Osteoblast (primary cell): ENCODE measurements at regions not wholly inside any gene's neighbourhood (a gene's known extent, or its start where the extent isn't known, plus 50 kb on each side); places are given as distances from the start of the nearest gene placed in this dataset.

Source experiments
- DNase-seq: peaks from one replicate; pipeline ENCODE4 v3.0.0; 2011; ENCODE audit warnings: low spot score, mixed read lengths; ENCODE audit not compliant: insufficient read length; ENCODE audit errors: missing footprints
- H2AFZ ChIP-seq: 2 replicates; pipeline ENCODE4 v1.6.0; 2011; ENCODE audit warnings: mild to moderate bottlenecking, low read length
- H3K27ac ChIP-seq: 2 replicates; pipeline ENCODE4 v1.5.1; 2011; ENCODE audit warnings: mild to moderate bottlenecking, low read depth, low read length, moderate library complexity
- H3K27me3 ChIP-seq: 2 replicates; pipeline ENCODE4 v1.6.0; 2012; ENCODE audit warnings: mild to moderate bottlenecking, control low read depth, inconsistent platforms, low read length, moderate library complexity; ENCODE audit not compliant: insufficient read depth
- H3K36me3 ChIP-seq: 2 replicates; pipeline ENCODE4 v1.5.1; 2011; ENCODE audit warnings: mild to moderate bottlenecking, low read length, control low read depth, moderate library complexity; ENCODE audit not compliant: insufficient read depth
- H3K4me1 ChIP-seq: 2 replicates; pipeline ENCODE4 v1.5.1; 2011; ENCODE audit warnings: mild to moderate bottlenecking, low read length, control low read depth, moderate library complexity; ENCODE audit not compliant: insufficient read depth
- H3K4me2 ChIP-seq: 2 replicates; pipeline ENCODE4 v1.6.0; 2011; ENCODE audit warnings: mild to moderate bottlenecking, low read length; ENCODE audit not compliant: insufficient read depth
- H3K4me3 ChIP-seq: fragments of 200-600 bp; sonication (generic); 3 replicates; pipeline ENCODE4 v1.5.1; 2012; ENCODE audit warnings: mild to moderate bottlenecking, low read length, inconsistent platforms; ENCODE audit not compliant: insufficient read depth
- H3K79me2 ChIP-seq: 2 replicates; pipeline ENCODE4 v1.6.0; 2012; ENCODE audit warnings: mild to moderate bottlenecking, low read length, control low read depth, inconsistent platforms; ENCODE audit not compliant: insufficient read depth
- H3K9me3 ChIP-seq: 2 replicates; pipeline ENCODE4 v1.5.1; 2011; ENCODE audit warnings: low read depth, low read length, control low read depth
- H4K20me1 ChIP-seq: 2 replicates; pipeline ENCODE4 v1.6.0; 2012; ENCODE audit warnings: mild to moderate bottlenecking, low read length, control low read depth; ENCODE audit not compliant: insufficient read depth
- TF ChIP-seq, protein P1 (sequence below): IDR thresholded peaks from 2 replicates; pipeline ENCODE4 v1.5.1; 2011; ENCODE audit warnings: mild to moderate bottlenecking, low read depth, low read length, moderate library complexity; ENCODE audit errors: extremely low read depth

DNA sequence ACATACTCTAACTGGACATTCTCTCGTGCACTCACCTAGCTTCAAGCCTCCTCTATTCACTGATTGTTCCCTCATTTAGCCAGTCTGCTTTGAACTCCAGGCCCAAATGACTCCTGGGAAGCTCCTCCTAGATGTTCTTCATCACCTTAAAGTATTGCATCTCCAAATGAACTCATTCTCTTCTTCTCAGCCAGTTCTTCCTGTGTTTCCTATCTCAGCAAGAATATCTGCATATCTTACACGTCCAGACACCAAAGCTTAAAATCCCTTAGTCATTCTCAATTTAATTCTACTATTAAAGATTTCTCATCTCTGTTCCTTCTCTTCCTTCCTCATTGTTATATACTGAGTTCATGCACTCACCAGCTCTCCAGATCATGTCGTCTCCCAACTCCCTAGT lies 118.6 kb upstream of the DAB2 start:
- H3K79me2 ChIP-seq = peaks cover 6% of the 10 kb centered on the region
- no peaks in the 10 kb centered on the region for H3K27me3 ChIP-seq
- peak; percentile 46 for DNase-seq
- no peaks in the 10 kb centered on the region for H3K36me3 ChIP-seq
- no peak overlapping the region for H3K4me3 ChIP-seq
- TF ChIP-seq, protein P1, sequence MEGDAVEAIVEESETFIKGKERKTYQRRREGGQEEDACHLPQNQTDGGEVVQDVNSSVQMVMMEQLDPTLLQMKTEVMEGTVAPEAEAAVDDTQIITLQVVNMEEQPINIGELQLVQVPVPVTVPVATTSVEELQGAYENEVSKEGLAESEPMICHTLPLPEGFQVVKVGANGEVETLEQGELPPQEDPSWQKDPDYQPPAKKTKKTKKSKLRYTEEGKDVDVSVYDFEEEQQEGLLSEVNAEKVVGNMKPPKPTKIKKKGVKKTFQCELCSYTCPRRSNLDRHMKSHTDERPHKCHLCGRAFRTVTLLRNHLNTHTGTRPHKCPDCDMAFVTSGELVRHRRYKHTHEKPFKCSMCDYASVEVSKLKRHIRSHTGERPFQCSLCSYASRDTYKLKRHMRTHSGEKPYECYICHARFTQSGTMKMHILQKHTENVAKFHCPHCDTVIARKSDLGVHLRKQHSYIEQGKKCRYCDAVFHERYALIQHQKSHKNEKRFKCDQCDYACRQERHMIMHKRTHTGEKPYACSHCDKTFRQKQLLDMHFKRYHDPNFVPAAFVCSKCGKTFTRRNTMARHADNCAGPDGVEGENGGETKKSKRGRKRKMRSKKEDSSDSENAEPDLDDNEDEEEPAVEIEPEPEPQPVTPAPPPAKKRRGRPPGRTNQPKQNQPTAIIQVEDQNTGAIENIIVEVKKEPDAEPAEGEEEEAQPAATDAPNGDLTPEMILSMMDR = no peak
- no peaks in the 10 kb centered on the region for H3K9me3 ChIP-seq
- no peak overlapping the region for H3K4me2 ChIP-seq
- H3K27ac ChIP-seq = peak overlapping the region; percentile 47
- peaks cover 20% of the 10 kb centered on the region for H3K4me1 ChIP-seq
- no peaks in the 10 kb centered on the region for H4K20me1 ChIP-seq
- peak overlapping the region; percentile 72 for H2AFZ ChIP-seq

DNA sequence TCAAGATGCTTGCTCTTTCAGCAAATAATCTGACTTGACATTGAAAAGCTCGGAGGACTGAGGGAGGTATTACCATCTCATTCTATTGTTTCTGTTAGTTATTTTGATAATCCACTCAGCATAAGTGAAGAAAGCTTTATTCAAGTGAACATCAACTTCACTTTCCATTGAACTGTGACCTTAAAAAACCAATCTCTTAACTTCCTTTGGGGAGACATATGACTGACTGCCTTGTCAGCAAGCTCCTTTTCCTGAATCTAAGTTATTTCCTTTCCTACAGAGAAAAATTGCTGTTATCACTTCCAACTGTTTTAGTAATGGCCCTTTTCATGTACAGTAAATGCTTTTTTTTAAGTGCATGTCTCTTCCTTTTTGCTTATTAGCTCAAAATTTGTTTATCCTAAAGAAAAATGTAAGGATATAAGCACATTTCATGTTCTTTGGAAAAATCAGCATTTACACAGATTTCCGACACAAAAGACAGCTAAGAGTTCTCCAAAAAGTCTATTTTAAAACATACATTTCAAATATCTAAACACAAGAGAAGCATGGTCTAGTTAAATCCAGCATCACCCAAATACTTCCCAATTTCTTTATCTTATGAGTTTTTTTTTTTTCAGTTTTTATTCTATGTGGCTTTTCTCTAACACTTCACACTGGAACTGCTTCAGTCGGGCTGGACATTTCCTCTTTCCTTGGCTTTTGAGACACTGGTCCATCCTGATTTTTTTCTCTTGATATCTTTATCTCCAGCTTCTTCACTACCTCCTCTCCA lies 117.9 kb upstream of the DAB2 start:
- H3K4me3 ChIP-seq = no peak overlapping the region
- peak overlapping the region; percentile 47 for H3K27ac ChIP-seq
- TF ChIP-seq, protein P1 = no peak
- H3K27me3 ChIP-seq = no peaks in the 10 kb centered on the region
- H2AFZ ChIP-seq = peak overlapping the region; percentile 72
- peaks cover 3% of the 10 kb centered on the region for H3K79me2 ChIP-seq
- peak; percentile 11 for DNase-seq
- H4K20me1 ChIP-seq = no peaks in the 10 kb centered on the region
- no peaks in the 10 kb centered on the region for H3K9me3 ChIP-seq
- H3K4me1 ChIP-seq = peaks cover 17% of the 10 kb centered on the region
- H3K36me3 ChIP-seq = no peaks in the 10 kb centered on the region
- H3K4me2 ChIP-seq = no peak overlapping the region

DNA sequence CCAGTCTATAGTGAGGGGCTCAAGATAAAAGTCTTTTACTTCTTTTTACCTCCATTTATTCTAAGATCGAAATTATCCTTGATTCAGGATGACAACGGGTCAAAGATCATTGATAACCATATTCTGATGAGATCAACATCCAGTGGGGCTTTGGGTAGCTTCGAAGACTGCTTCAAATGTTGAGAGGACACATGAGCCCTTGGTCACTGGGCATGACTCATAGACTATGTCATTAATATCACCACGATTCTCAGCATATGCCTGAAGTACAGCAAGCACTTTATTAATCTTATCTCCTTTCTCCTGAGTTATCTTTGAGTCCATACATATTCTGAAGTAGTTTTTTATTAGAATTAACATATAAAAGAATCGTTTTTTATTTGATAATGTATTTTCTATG lies 117.1 kb upstream of the DAB2 start:
- Histone ChIP-seq H2AFZ (no peak overlapping the region), H3K27me3 (no peaks in the 10 kb centered on the region), H4K20me1 (no peaks in the 10 kb centered on the region), H3K79me2 (peaks cover 2% of the 10 kb centered on the region), H3K4me1 (peaks cover 11% of the 10 kb centered on the region), H3K4me2 (no peak overlapping the region), H3K36me3 (no peaks in the 10 kb centered on the region), H3K27ac (no peak overlapping the region), H3K4me3 (no peak overlapping the region), H3K9me3 (no peaks in the 10 kb centered on the region)
- TF ChIP-seq, protein P1 = no peak
- DNase-seq = peak; percentile 3

DNA sequence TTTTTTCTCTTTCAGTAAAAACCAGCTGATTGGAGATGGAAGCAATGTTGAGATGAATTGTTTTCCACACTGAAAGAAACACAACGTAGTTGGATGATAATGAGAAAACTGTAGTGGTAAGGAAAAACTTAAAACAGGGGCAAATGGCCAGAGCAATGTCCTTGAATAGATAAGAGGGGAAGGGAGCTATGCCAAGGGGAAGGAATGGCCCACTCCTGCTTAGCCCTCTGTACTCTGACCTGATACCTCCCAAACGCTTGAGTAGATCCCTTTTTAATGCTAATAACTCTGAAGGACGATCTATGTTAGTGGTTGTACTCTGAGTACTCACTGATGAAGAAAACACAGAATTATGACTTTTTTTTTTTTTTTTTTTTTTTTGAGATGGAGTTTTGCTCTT lies 114.7 kb upstream of the DAB2 start:
- TF ChIP-seq, protein P1 = no peak
- H3K4me2 ChIP-seq = no peak overlapping the region
- no peaks in the 10 kb centered on the region for H3K27me3 ChIP-seq
- no peaks in the 10 kb centered on the region for H4K20me1 ChIP-seq
- peaks cover 4% of the 10 kb centered on the region for H3K4me1 ChIP-seq
- no peak overlapping the region for H3K27ac ChIP-seq
- no peaks in the 10 kb centered on the region for H3K79me2 ChIP-seq
- no peaks in the 10 kb centered on the region for H3K36me3 ChIP-seq
- H2AFZ ChIP-seq = peak overlapping the region; percentile 3
- no peak overlapping the region for H3K4me3 ChIP-seq
- no peaks in the 10 kb centered on the region for H3K9me3 ChIP-seq
- no peak for DNase-seq
